Adipocyte (in vitro differentiated cells): ENCODE measurements at regions not wholly inside any gene's neighbourhood (a gene's known extent, or its start where the extent isn't known, plus 50 kb on each side); places are given as distances from the start of the nearest gene placed in this dataset.

ENCODE experiments used
- DNase-seq: peaks from one replicate; pipeline ENCODE4 v3.0.0-alpha.2; 2015; ENCODE audit warnings: low read depth
- H3K27me3 ChIP-seq: replicated peaks from 2 replicates; pipeline ENCODE4 v1.7.0; 2013; ENCODE audit warnings: mild to moderate bottlenecking, low read length, moderate library complexity; ENCODE audit not compliant: control insufficient read depth, insufficient read depth
- H3K36me3 ChIP-seq: 2 replicates; pipeline ENCODE4 v1.7.0; 2013; ENCODE audit warnings: low read length, mild to moderate bottlenecking, moderate library complexity; ENCODE audit not compliant: control insufficient read depth, insufficient read depth, severe bottlenecking
- H3K4me1 ChIP-seq: 2 replicates; pipeline ENCODE4 v1.7.0; 2013; ENCODE audit warnings: mild to moderate bottlenecking, low read length, moderate library complexity; ENCODE audit not compliant: control insufficient read depth, insufficient read depth
- H3K4me3 ChIP-seq: 2 replicates; pipeline ENCODE4 v1.7.0; 2013; ENCODE audit warnings: mild to moderate bottlenecking, low read length, moderate library complexity
- H3K9ac ChIP-seq: 2 replicates; pipeline ENCODE4 v1.7.0; 2013; ENCODE audit warnings: mild to moderate bottlenecking, low read length, moderate library complexity
- H3K9me3 ChIP-seq: 2 replicates; pipeline ENCODE4 v1.7.0; 2013; ENCODE audit warnings: mild to moderate bottlenecking, low read length, moderate library complexity; ENCODE audit not compliant: control insufficient read depth

GRCh38 chr10:21405981-21406380 lies 119.5 kb downstream of the SKIDA1 start:
- Histone ChIP-seq H3K9ac (no peak overlapping the region), H3K4me3 (no peak overlapping the region), H3K4me1 (peaks cover 7% of the 10 kb centered on the region), H3K36me3 (no peaks in the 10 kb centered on the region), H3K9me3 (no peaks in the 10 kb centered on the region), H3K27me3 (no peaks in the 10 kb centered on the region)
- DNase-seq = no peak

GRCh38 chr10:21403256-21404015 lies 122.0 kb downstream of the SKIDA1 start:
- Histone ChIP-seq H3K27me3 (no peaks in the 10 kb centered on the region), H3K36me3 (no peaks in the 10 kb centered on the region), H3K9ac (no peak overlapping the region), H3K4me3 (no peak overlapping the region), H3K4me1 (peaks cover 20% of the 10 kb centered on the region), H3K9me3 (no peaks in the 10 kb centered on the region)
- no peak for DNase-seq

GRCh38 chr10:21402606-21403083 lies 122.8 kb downstream of the SKIDA1 start:
- H3K9me3 ChIP-seq = no peaks in the 10 kb centered on the region
- H3K4me1 ChIP-seq = peaks cover 21% of the 10 kb centered on the region
- H3K27me3 ChIP-seq = no peaks in the 10 kb centered on the region
- DNase-seq = no peak
- H3K9ac ChIP-seq = no peak overlapping the region
- no peak overlapping the region for H3K4me3 ChIP-seq
- no peaks in the 10 kb centered on the region for H3K36me3 ChIP-seq

GRCh38 chr10:21401196-21401595 lies 124.3 kb downstream of the SKIDA1 start:
- H3K9me3 ChIP-seq = no peaks in the 10 kb centered on the region
- H3K27me3 ChIP-seq = no peaks in the 10 kb centered on the region
- H3K9ac ChIP-seq = no peak overlapping the region
- H3K36me3 ChIP-seq = no peaks in the 10 kb centered on the region
- H3K4me1 ChIP-seq = peaks cover 21% of the 10 kb centered on the region
- DNase-seq = no peak
- no peak overlapping the region for H3K4me3 ChIP-seq

GRCh38 chr10:21399392-21400035 lies 126.0 kb downstream of the SKIDA1 start:
- H3K9ac ChIP-seq = no peak overlapping the region
- peaks cover 21% of the 10 kb centered on the region for H3K4me1 ChIP-seq
- H3K36me3 ChIP-seq = no peaks in the 10 kb centered on the region
- no peaks in the 10 kb centered on the region for H3K9me3 ChIP-seq
- no peak overlapping the region for H3K4me3 ChIP-seq
- peak; percentile 89 for DNase-seq
- no peaks in the 10 kb centered on the region for H3K27me3 ChIP-seq

GRCh38 chr10:21398563-21399231 lies 126.8 kb downstream of the SKIDA1 start:
- Histone ChIP-seq H3K9ac (no peak overlapping the region), H3K4me3 (no peak overlapping the region), H3K27me3 (no peaks in the 10 kb centered on the region), H3K36me3 (no peaks in the 10 kb centered on the region), H3K9me3 (no peaks in the 10 kb centered on the region), H3K4me1 (peaks cover 21% of the 10 kb centered on the region)
- DNase-seq = peak; percentile 37

GRCh38 chr10:21396889-21397288 lies 128.6 kb downstream of the SKIDA1 start:
- no peaks in the 10 kb centered on the region for H3K27me3 ChIP-seq
- peak; percentile 12 for DNase-seq
- H3K36me3 ChIP-seq = no peaks in the 10 kb centered on the region
- H3K4me1 ChIP-seq = peaks cover 13% of the 10 kb centered on the region
- no peaks in the 10 kb centered on the region for H3K9me3 ChIP-seq
- no peak overlapping the region for H3K9ac ChIP-seq
- H3K4me3 ChIP-seq = no peak overlapping the region

- Histone ChIP-seq H3K9me3 (no peaks in the 10 kb centered on the region), H3K4me3 (no peak overlapping the region), H3K36me3 (no peaks in the 10 kb centered on the region), H3K27me3 (no peaks in the 10 kb centered on the region), H3K9ac (no peak overlapping the region), H3K4me1 (peaks cover 5% of the 10 kb centered on the region)
- no peak for DNase-seq
Measured at GRCh38 chr10:21393931-21394330, 131.6 kb downstream of the SKIDA1 start.

GRCh38 chr10:21388589-21388988 lies 136.9 kb downstream of the SKIDA1 start:
- Histone ChIP-seq H3K36me3 (no peaks in the 10 kb centered on the region), H3K4me3 (no peak overlapping the region), H3K9me3 (no peaks in the 10 kb centered on the region), H3K9ac (no peak overlapping the region), H3K4me1 (no peaks in the 10 kb centered on the region), H3K27me3 (no peaks in the 10 kb centered on the region)
- DNase-seq = no peak

- H3K36me3 ChIP-seq = no peaks in the 10 kb centered on the region
- H3K27me3 ChIP-seq = no peaks in the 10 kb centered on the region
- no peak overlapping the region for H3K4me3 ChIP-seq
- H3K4me1 ChIP-seq = no peaks in the 10 kb centered on the region
- DNase-seq = no peak
- no peak overlapping the region for H3K9ac ChIP-seq
- H3K9me3 ChIP-seq = no peaks in the 10 kb centered on the region
Measured at GRCh38 chr10:21387868-21388267, 137.6 kb downstream of the SKIDA1 start.

GRCh38 chr10:21385996-21386585 lies 139.4 kb downstream of the SKIDA1 start:
- H3K9me3 ChIP-seq = no peaks in the 10 kb centered on the region
- H3K36me3 ChIP-seq = no peaks in the 10 kb centered on the region
- H3K4me1 ChIP-seq = no peaks in the 10 kb centered on the region
- no peak overlapping the region for H3K4me3 ChIP-seq
- H3K27me3 ChIP-seq = no peaks in the 10 kb centered on the region
- DNase-seq = no peak
- H3K9ac ChIP-seq = no peak overlapping the region
